Hepatocyte (in vitro differentiated cells): ENCODE measurements at regions not wholly inside any gene's neighbourhood (a gene's known extent, or its start where the extent isn't known, plus 50 kb on each side); places are given as distances from the start of the nearest gene placed in this dataset.

Experiments used
- CTCF ChIP-seq: fragments of 200-600 bp; sonication (generic); IDR thresholded peaks from 2 replicates; pipeline ENCODE4 v1.5.1; 2016; ENCODE audit warnings: antibody characterized with exemption, mild to moderate bottlenecking; ENCODE audit not compliant: poor library complexity
- EZH2phosphoT487 ChIP-seq: fragments of 200-600 bp; sonication (generic); IDR thresholded peaks from one replicate; pipeline ENCODE4 v1.6.1; 2018; ENCODE audit warnings: antibody characterized with exemption, mild to moderate bottlenecking, low read depth, moderate library complexity; ENCODE audit not compliant: unreplicated experiment, severe bottlenecking

GRCh38 chr7:116400522-116400921 is 99.0 kb upstream of the CAV2 start:
- TF ChIP-seq CTCF (no peak), EZH2phosphoT487 (no peak)
